OCI-LY7 (cell line): ENCODE measurements at regions not wholly inside any gene's neighbourhood (a gene's known extent, or its start where the extent isn't known, plus 50 kb on each side); places are given as distances from the start of the nearest gene placed in this dataset.

Source experiments
- CTCF ChIP-seq: fragments of 200-600 bp; sonication (generic); conservative IDR thresholded peaks from 2 replicates; pipeline ENCODE4 v1.5.1; 2014; ENCODE audit warnings: mild to moderate bottlenecking, antibody characterized with exemption, low read length, moderate library complexity, mixed read lengths
- EZH2phosphoT487 ChIP-seq: fragments of 200-600 bp; sonication (generic); IDR thresholded peaks from 2 replicates; pipeline ENCODE4 v1.6.1; 2018; ENCODE audit warnings: low read depth, borderline replicate concordance, mild to moderate bottlenecking, mixed run types, antibody characterized with exemption, low read length, moderate library complexity, mixed read lengths

DNA sequence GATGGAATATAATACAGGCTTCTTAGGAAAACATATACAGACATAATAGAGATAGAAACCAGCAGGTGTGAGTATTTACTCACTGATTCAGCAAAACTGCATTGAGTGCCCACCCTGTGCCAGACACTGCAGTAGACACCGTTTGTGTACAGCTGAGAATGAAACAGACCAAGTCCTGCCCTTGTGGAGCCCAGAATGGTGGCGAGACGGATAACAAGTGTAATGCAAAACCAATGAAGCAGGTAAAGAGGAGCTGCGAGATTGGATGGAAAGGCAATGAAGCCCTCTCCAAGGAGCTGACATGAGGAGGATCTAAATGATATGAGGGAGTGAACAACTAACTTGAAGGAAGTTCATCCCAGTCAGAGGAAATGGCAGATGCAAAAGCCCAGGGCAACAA is 256.4 kb downstream of the MEX3B start:
- TF ChIP-seq CTCF (no peak), EZH2phosphoT487 (no peak)
